ENCODE measurements at regions not wholly inside any gene's neighbourhood (a gene's known extent, or its start where the extent isn't known, plus 50 kb on each side); places are given as distances from the start of the nearest gene placed in this dataset.

GRCh38 chr4:96841801-96842200 is 1001.9 kb downstream of the PDHA2 start:
- in situ Hi-C loops (cut with MboI; ENCODE audit: low pct_unique_long_range_greater_than_20kb, low sequenced_read_pairs, unreplicated experiment) = no loop called here
- TF ChIP-seq CTCF (IDR thresholded peaks at IDR 0.05; ENCODE audit: extremely low read depth, insufficient read depth, missing control alignments) = no peak
- DNase-seq (ENCODE audit: low spot score) = no peak

GRCh38 chr4:96844858-96845490 is 1005.1 kb downstream of the PDHA2 start:
- no peak for TF ChIP-seq CTCF (IDR thresholded peaks at IDR 0.05; ENCODE audit: extremely low read depth, insufficient read depth, missing control alignments)
- no peak for DNase-seq (ENCODE audit: low spot score)
- in situ Hi-C loops (cut with MboI; ENCODE audit: low pct_unique_long_range_greater_than_20kb, low sequenced_read_pairs, unreplicated experiment) = no loop called here

- no peak for DNase-seq (ENCODE audit: low spot score)
- in situ Hi-C loops (cut with MboI; ENCODE audit: low pct_unique_long_range_greater_than_20kb, low sequenced_read_pairs, unreplicated experiment) = no loop called here
- no peak for TF ChIP-seq CTCF (IDR thresholded peaks at IDR 0.05; ENCODE audit: extremely low read depth, insufficient read depth, missing control alignments)
These were observed 1005.9 kb downstream of the PDHA2 start for GRCh38 chr4:96845819-96846218.

- no peak for DNase-seq (ENCODE audit: low spot score)
- in situ Hi-C loops (cut with MboI; ENCODE audit: low pct_unique_long_range_greater_than_20kb, low sequenced_read_pairs, unreplicated experiment) = no loop called here
- no peak for TF ChIP-seq CTCF (IDR thresholded peaks at IDR 0.05; ENCODE audit: extremely low read depth, insufficient read depth, missing control alignments)
These were observed 1034.8 kb downstream of the PDHA2 start for GRCh38 chr4:96874657-96875056.

- no peak for TF ChIP-seq CTCF (IDR thresholded peaks at IDR 0.05; ENCODE audit: extremely low read depth, insufficient read depth, missing control alignments)
- DNase-seq (ENCODE audit: low spot score) = no peak
- in situ Hi-C loops (cut with MboI; ENCODE audit: low pct_unique_long_range_greater_than_20kb, low sequenced_read_pairs, unreplicated experiment) = no loop called here
These were observed 1039.6 kb downstream of the PDHA2 start for GRCh38 chr4:96879527-96879926.

- in situ Hi-C loops (cut with MboI; ENCODE audit: low pct_unique_long_range_greater_than_20kb, low sequenced_read_pairs, unreplicated experiment) = no loop called here
- no peak for TF ChIP-seq CTCF (IDR thresholded peaks at IDR 0.05; ENCODE audit: extremely low read depth, insufficient read depth, missing control alignments)
- no peak for DNase-seq (ENCODE audit: low spot score)
These were observed 1048.0 kb downstream of the PDHA2 start for GRCh38 chr4:96887857-96888256.
